ENCODE measurements at regions not wholly inside any gene's neighbourhood (a gene's known extent, or its start where the extent isn't known, plus 50 kb on each side); places are given as distances from the start of the nearest gene placed in this dataset.

GRCh38 chr17:77461277-77462057 is 320.7 kb downstream of the SEC14L1 start:
- no peaks in the 10 kb centered on the region for H3K9me3 Mint-ChIP-seq
- peaks cover 52% of the 10 kb centered on the region for H3K36me3 Mint-ChIP-seq
- H3K4me3 Mint-ChIP-seq: peak overlapping the region; percentile 91
- intact Hi-C loops (cut with micrococcal nuclease): no loop called here
- peaks cover 80% of the 10 kb centered on the region for H3K4me1 Mint-ChIP-seq (ENCODE audit: low read depth)
- peak overlapping the region; percentile 100 for H3K27ac Mint-ChIP-seq
- CTCF ChIA-PET: interaction anchor here (1.0 to 1.6 kb wide), 3 partner anchors 12 to 33 kb away, joined by 4 to 6 read pairs (median 5); no protein-coding TSS in a partner anchor
- DNase-seq: no peak
- POLR2A ChIA-PET: interaction anchor here (3.4 to 7.3 kb wide), 4 partner anchors 11 to 21 kb away, joined by 12 to 114 read pairs (median 35); no protein-coding TSS in a partner anchor
- H3K27me3 Mint-ChIP-seq: no peaks in the 10 kb centered on the region

GRCh38 chr17:77462090-77462489 is 321.3 kb downstream of the SEC14L1 start:
- peak overlapping the region; percentile 91 for H3K4me3 Mint-ChIP-seq

GRCh38 chr17:77462553-77463497 is 322.1 kb downstream of the SEC14L1 start:
- Mint-ChIP-seq H3K36me3 (peaks cover 51% of the 10 kb centered on the region), H3K27ac (peak overlapping the region; percentile 100), H3K9me3 (no peaks in the 10 kb centered on the region), H3K4me3 (peak overlapping the region; percentile 91), H3K27me3 (no peaks in the 10 kb centered on the region), H3K4me1 (ENCODE audit: low read depth) (peaks cover 87% of the 10 kb centered on the region)
- ChIA-PET CTCF (interaction anchor here (0.9 to 1.6 kb wide), 6 partner anchors 10 to 62 kb away, joined by 3 to 6 read pairs (median 4); no protein-coding TSS in a partner anchor), POLR2A (interaction anchor here (0.8 to 7.3 kb wide), 6 partner anchors 9 to 22 kb away, joined by 3 to 114 read pairs (median 14); no protein-coding TSS in a partner anchor)
- intact Hi-C loops (cut with micrococcal nuclease): no loop called here
- no peak for DNase-seq

More at GRCh38 chr17:77462090-77462489, 321.3 kb downstream of the SEC14L1 start:
- Mint-ChIP-seq H3K4me1 (ENCODE audit: low read depth) (peaks cover 83% of the 10 kb centered on the region), H3K36me3 (peaks cover 53% of the 10 kb centered on the region), H3K9me3 (no peaks in the 10 kb centered on the region), H3K27me3 (no peaks in the 10 kb centered on the region), H3K27ac (peak overlapping the region; percentile 100)
- CTCF ChIA-PET: interaction anchor here (1.0 to 1.6 kb wide), 4 partner anchors 9 to 62 kb away, joined by 3 to 5 read pairs (median 4); no protein-coding TSS in a partner anchor
- POLR2A ChIA-PET: interaction anchor here (0.8 to 7.3 kb wide), 5 partner anchors 8 to 22 kb away, joined by 3 to 114 read pairs (median 15); no protein-coding TSS in a partner anchor
- intact Hi-C loops (cut with micrococcal nuclease): no loop called here
- peak; percentile 72 for DNase-seq

GRCh38 chr17:77464988-77465357 is 324.2 kb downstream of the SEC14L1 start:
- peaks cover 88% of the 10 kb centered on the region for H3K4me1 Mint-ChIP-seq (ENCODE audit: low read depth)
- H3K9me3 Mint-ChIP-seq: no peaks in the 10 kb centered on the region
- H3K27ac Mint-ChIP-seq: peak overlapping the region; percentile 86
- H3K27me3 Mint-ChIP-seq: no peaks in the 10 kb centered on the region
- CTCF ChIA-PET: interaction anchor here (1.1 to 2.1 kb wide), 3 partner anchors 29 to 64 kb away, joined by 7 to 9 read pairs (median 7); no protein-coding TSS in a partner anchor
- intact Hi-C loops (cut with micrococcal nuclease): no loop called here
- peak overlapping the region; percentile 68 for H3K4me3 Mint-ChIP-seq
- POLR2A ChIA-PET: interaction anchor here (0.9 to 1.6 kb wide), 6 partner anchors 9 to 124 kb away, joined by 3 to 7 read pairs (median 6); no protein-coding TSS in a partner anchor
- DNase-seq: no peak
- peaks cover 53% of the 10 kb centered on the region for H3K36me3 Mint-ChIP-seq

- Mint-ChIP-seq H3K9me3 (no peaks in the 10 kb centered on the region), H3K36me3 (peaks cover 59% of the 10 kb centered on the region), H3K27ac (peak overlapping the region; percentile 86), H3K4me3 (peak overlapping the region; percentile 68), H3K4me1 (ENCODE audit: low read depth) (peaks cover 89% of the 10 kb centered on the region), H3K27me3 (no peaks in the 10 kb centered on the region)
- intact Hi-C loops (cut with micrococcal nuclease): no loop called here
- POLR2A ChIA-PET: interaction anchor here (0.8 to 1.6 kb wide), 7 partner anchors 9 to 125 kb away, joined by 3 to 7 read pairs (median 5); no protein-coding TSS in a partner anchor
- peak; percentile 90 for DNase-seq
- CTCF ChIA-PET: interaction anchor here (1.1 to 2.1 kb wide), 3 partner anchors 29 to 65 kb away, joined by 7 to 9 read pairs (median 7); no protein-coding TSS in a partner anchor
Observed at GRCh38 chr17:77465358-77466041, 324.7 kb downstream of the SEC14L1 start.

- intact Hi-C loops (cut with micrococcal nuclease): no loop called here
Observed at GRCh38 chr17:77466140-77466539, 325.4 kb downstream of the SEC14L1 start.

GRCh38 chr17:77466596-77467223 is 325.9 kb downstream of the SEC14L1 start:
- Mint-ChIP-seq H3K27me3 (no peaks in the 10 kb centered on the region), H3K36me3 (peaks cover 57% of the 10 kb centered on the region), H3K27ac (peak overlapping the region; percentile 86), H3K9me3 (no peaks in the 10 kb centered on the region), H3K4me3 (peak overlapping the region; percentile 3), H3K4me1 (ENCODE audit: low read depth) (peaks cover 90% of the 10 kb centered on the region)
- intact Hi-C loops (cut with micrococcal nuclease): no loop called here
- ChIA-PET POLR2A (interaction anchor here (0.8 to 1.6 kb wide), 3 partner anchors 25 to 126 kb away, joined by 3 to 6 read pairs (median 5); no protein-coding TSS in a partner anchor), CTCF (interaction anchor here (2.1 kb wide), 2 partner anchors 28 to 37 kb away, joined by 7 to 9 read pairs; no protein-coding TSS in a partner anchor)
- DNase-seq: no peak

More at GRCh38 chr17:77466140-77466539, 325.4 kb downstream of the SEC14L1 start:
- DNase-seq: no peak
- Mint-ChIP-seq H3K36me3 (peaks cover 62% of the 10 kb centered on the region), H3K27ac (peak overlapping the region; percentile 86), H3K9me3 (no peaks in the 10 kb centered on the region), H3K27me3 (no peaks in the 10 kb centered on the region), H3K4me3 (peak overlapping the region; percentile 68), H3K4me1 (ENCODE audit: low read depth) (peaks cover 90% of the 10 kb centered on the region)
- CTCF ChIA-PET: interaction anchor here (1.1 to 2.1 kb wide), 3 partner anchors 28 to 66 kb away, joined by 7 to 9 read pairs (median 7); no protein-coding TSS in a partner anchor
- POLR2A ChIA-PET: interaction anchor here (0.8 to 1.6 kb wide), 7 partner anchors 8 to 126 kb away, joined by 3 to 7 read pairs (median 5); no protein-coding TSS in a partner anchor

GRCh38 chr17:77467521-77467920 is 326.8 kb downstream of the SEC14L1 start:
- intact Hi-C loops (cut with micrococcal nuclease): no loop called here
- H3K27me3 Mint-ChIP-seq: no peaks in the 10 kb centered on the region
- DNase-seq: no peak
- no peaks in the 10 kb centered on the region for H3K9me3 Mint-ChIP-seq
- peak overlapping the region; percentile 86 for H3K27ac Mint-ChIP-seq
- ChIA-PET CTCF (no interaction called here), POLR2A (no interaction called here)
- peaks cover 92% of the 10 kb centered on the region for H3K4me1 Mint-ChIP-seq (ENCODE audit: low read depth)
- peaks cover 57% of the 10 kb centered on the region for H3K36me3 Mint-ChIP-seq
- no peak overlapping the region for H3K4me3 Mint-ChIP-seq

- Mint-ChIP-seq H3K9me3 (no peaks in the 10 kb centered on the region), H3K4me3 (no peak overlapping the region)
- CTCF ChIA-PET: interaction anchor here (0.7 to 1.5 kb wide), 2 partner anchors 25 to 137 kb away, joined by 3 to 5 read pairs; no protein-coding TSS in a partner anchor
Observed at GRCh38 chr17:77468897-77469296, 328.1 kb downstream of the SEC14L1 start.

GRCh38 chr17:77470330-77470786 is 329.6 kb downstream of the SEC14L1 start:
- no peaks in the 10 kb centered on the region for H3K27me3 Mint-ChIP-seq
- H3K27ac Mint-ChIP-seq: peak overlapping the region; percentile 86
- ChIA-PET CTCF (interaction anchor here (1.2 kb wide), 1 partner anchor 70 kb away, joined by 3 read pairs; no protein-coding TSS in a partner anchor), POLR2A (interaction anchor here (1.2 to 5.9 kb wide), 2 partner anchors 10 to 29 kb away, joined by 3 to 114 read pairs; no protein-coding TSS in a partner anchor)
- H3K9me3 Mint-ChIP-seq: no peaks in the 10 kb centered on the region
- H3K4me1 Mint-ChIP-seq (ENCODE audit: low read depth): peaks cover 97% of the 10 kb centered on the region
- no peak overlapping the region for H3K4me3 Mint-ChIP-seq
- intact Hi-C loops (cut with micrococcal nuclease): loop anchor here (10.0 kb wide), 1 partner anchor 374 kb away; no protein-coding TSS in a partner anchor
- DNase-seq: no peak
- peaks cover 48% of the 10 kb centered on the region for H3K36me3 Mint-ChIP-seq

More at GRCh38 chr17:77468897-77469296, 328.1 kb downstream of the SEC14L1 start:
- POLR2A ChIA-PET: interaction anchor here (0.9 kb wide), 1 partner anchor 12 kb away, joined by 3 read pairs; no protein-coding TSS in a partner anchor
- DNase-seq: no peak
- no peaks in the 10 kb centered on the region for H3K27me3 Mint-ChIP-seq
- peaks cover 53% of the 10 kb centered on the region for H3K36me3 Mint-ChIP-seq
- H3K4me1 Mint-ChIP-seq (ENCODE audit: low read depth): peaks cover 95% of the 10 kb centered on the region
- H3K27ac Mint-ChIP-seq: peak overlapping the region; percentile 86
- intact Hi-C loops (cut with micrococcal nuclease): no loop called here
